GM18499 (cell line): ENCODE measurements at regions not wholly inside any gene's neighbourhood (a gene's known extent, or its start where the extent isn't known, plus 50 kb on each side); places are given as distances from the start of the nearest gene placed in this dataset.

ENCODE experiments used
- ATAC-seq: cut with Tn5 transposase; IDR thresholded peaks from one replicate; pipeline ENCODE4 v1.9.1; 2021; ENCODE audit warnings: moderate number of reproducible peaks; ENCODE audit not compliant: insufficient read depth, unreplicated experiment

DNA sequence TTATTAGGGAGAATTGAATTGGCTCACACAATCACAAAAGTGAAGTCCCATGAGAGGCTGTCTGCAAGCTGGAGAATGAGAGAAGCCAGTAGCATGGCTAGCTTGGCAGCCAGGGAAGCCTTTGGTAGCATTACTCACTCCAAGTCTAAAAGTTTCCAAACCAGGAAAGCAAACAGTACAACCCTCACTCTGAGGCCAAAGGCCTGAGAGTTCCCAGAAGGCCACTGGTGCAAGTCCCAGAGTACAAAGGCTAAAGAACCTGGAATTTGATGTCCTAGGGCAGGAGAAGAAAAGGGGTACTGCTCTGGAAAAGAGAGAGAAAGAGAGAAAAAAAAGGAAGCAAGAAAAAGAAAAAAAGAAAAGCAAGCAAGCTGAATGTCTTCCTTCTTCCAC is 318.2 kb downstream of the RND3 start:
- ATAC-seq = no peak

DNA sequence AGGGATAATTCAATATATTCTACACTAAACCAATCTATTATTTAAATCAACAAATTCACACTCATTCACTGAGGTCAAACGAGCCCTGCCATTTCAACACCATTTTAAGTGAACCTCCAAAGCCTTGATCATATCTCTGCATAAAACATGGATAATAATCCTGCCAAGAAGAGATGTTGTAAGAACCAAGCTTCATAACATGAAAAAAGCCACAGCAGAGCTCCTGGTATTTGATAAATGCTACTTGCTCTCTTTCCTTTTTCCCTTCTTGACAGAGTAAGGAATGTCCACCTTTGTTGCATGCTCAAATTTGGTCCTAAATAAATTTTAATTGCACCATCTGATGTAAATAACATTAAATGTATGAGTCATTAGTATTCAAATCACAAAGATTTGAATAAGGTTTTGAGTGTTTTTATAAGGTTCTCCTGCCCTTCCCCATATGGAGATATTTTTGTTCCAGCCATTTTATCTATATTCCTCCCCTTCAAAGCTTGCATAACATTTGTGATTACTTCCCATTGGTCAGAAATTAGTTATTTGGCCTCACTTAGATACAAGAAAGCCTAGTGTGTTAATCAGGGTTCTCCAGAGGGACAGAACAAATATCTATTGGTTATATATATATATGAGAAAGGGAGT is 318.8 kb downstream of the RND3 start:
- no peak for ATAC-seq

DNA sequence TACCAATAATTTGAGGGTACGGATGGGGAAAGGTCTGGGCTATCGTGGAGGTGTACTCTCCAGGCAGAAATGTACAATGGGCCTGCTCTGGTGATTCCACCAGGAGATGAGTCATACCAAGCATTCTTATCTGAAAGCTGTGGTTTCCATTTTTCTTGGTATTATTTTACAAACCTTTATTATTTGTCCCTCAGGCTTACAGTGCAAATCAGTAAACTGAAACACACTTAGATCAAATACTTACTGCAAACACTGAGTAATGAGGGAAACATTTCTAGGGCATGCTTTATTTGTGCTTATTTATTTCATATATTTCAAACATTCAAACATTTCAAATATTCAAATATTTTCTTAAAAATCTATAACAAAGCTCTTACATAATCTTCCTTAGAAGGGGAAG is 319.8 kb downstream of the RND3 start:
- ATAC-seq = peak; percentile 100

DNA sequence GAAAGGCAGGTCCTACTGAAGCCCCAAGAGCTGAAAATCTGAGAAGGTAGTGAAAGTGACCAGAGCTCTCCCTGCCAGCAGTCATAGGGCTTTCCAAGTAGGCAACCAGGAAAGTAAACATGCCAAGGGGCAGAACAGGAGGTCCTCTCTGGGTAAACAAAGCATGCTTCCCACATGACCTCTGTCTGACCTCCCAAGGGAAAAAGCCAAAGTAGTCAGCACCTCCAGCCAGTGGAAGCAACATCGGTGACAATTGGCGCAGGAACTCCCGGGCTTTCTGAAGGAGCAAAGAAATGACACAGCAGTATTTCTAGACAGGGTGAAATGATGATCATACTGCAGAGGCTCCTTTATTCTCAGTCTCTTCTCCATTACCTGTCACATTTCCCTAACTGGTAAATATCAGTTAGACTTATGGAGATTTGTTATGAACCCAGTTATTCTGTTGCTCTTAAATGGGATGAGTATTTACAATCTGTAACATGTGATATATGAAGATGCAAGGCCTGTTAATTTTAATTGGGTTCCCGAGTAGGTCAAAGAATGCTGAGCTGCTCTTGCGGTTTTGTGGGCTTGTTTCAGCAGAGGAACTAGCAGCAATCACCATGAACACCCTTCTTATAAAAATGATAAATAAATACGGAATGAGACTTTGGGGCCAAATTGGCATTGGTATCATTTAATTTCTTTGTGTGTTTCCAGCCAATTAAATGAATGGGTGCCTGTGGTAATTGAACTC is 321.0 kb downstream of the RND3 start:
- ATAC-seq = no peak

DNA sequence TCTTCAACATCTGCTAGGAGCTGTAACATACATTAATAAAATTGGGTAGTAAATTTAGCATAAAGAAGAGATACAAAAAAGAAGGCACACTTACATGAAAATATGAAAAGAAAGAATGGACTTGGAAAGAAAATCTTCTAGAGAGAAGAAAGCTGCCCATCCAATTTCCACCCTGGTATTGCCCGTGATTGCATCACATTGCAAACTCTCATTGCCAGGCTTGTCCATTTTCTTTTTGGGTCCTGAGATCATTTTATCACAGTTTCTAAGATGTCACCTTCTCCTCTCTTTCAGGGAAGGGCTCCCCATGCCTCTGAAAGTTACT is 321.5 kb downstream of the RND3 start:
- ATAC-seq = no peak

DNA sequence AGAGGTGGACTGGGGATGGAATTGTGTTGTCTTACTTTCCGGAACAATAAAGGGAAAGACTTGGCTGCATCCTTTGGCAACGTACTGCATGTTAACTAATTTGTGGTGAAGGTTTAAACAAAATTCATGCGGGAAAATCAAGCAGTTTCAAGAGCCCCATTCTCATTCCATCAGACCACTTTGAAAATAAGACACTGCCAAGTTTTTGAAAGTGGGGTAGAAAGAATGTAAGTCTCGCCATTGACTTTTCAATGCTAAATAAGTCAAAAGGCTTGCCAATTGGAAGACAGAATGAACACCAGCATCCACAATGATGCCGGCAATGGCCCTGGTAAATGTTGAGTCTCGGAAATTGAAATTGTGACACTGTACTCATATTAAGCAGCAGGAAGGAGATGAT is 322.0 kb downstream of the RND3 start:
- ATAC-seq = no peak

DNA sequence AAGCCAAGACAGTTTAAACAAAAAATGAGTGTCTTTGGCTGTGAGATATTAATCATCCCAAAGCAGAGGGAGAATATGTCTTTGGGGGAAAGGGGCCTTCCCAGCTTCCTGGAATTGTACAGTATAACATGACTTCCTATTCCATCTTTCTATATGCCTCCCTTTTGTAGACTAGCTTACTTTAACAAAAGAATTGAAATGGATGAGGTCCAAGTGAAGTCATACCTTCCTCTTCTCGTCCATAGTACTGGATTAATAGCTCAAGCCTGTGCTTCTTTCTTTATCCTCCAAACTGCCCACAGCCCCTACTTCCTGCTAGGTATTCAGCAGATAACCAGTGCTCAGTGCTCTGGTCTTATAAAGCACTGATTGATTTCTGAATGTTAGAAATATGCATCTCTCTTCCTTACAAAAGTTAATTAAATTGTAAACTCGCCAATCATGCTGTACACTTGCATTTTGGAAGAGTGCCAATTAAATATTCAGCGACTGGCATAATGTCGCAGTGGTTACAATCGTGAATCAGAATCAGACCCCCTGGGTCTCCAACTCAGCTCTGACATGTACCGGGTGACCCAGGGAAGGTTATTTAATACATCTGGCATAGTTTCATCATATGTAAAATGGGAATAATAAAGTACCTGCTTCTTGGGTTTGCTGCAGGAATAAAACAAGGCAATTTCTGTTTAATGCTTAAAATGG is 325.1 kb downstream of the RND3 start:
- ATAC-seq = no peak

DNA sequence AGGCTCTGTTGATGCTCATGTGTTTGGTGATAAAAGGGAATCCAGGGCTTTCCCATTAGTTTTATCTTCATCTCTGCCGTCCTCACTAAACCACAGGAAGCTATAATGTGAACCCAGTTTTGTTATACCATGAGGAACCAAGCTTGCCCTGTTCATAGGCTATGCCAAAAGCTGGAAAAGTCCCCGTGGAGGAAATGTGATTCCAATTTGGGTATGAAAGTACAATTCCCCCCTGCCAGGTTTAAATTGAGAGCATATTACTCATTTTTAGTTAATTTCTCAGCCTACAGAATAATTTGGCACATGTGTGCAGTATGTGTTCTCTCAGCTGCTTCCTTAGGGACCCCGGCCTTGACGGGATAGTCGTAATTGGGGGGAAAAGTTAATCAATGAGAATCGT is 327.4 kb downstream of the RND3 start:
- ATAC-seq = no peak

DNA sequence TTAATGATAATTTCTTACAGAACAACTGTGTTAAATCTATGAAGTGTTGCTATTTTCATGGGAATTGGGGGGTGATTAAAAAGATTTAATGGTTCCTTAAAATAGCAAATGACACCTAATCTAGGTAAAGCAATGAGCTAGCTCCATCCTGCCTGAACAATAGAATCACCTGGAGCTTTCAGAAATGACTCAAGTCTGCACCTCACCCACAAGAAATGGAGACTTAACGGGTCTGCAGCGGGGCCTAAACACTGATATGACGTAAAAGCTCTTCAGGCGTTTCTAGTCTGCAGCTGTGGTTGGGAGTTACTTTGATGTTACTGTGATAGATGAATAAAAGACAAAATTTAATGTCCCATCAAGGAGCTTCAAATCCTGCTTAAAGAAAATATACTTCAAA is 328.2 kb downstream of the RND3 start:
- no peak for ATAC-seq

DNA sequence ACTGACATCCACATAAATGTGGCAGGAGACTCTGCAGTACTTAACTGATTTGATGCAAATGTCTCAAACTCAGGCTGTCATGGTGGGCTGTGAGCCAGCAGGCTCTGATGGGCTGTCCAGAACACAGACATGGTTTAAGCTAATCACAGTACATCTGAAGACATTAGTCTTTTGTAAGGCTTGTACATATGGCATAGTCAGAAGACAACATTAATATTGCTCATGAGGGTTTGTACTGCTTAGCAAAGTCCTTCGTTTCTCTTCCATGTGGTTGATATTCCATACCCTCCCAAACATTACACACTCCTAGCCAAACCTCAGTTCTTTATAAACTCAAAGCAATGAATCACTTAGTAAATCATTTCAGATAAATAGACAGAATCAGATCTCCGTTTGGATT is 330.6 kb downstream of the RND3 start:
- no peak for ATAC-seq

DNA sequence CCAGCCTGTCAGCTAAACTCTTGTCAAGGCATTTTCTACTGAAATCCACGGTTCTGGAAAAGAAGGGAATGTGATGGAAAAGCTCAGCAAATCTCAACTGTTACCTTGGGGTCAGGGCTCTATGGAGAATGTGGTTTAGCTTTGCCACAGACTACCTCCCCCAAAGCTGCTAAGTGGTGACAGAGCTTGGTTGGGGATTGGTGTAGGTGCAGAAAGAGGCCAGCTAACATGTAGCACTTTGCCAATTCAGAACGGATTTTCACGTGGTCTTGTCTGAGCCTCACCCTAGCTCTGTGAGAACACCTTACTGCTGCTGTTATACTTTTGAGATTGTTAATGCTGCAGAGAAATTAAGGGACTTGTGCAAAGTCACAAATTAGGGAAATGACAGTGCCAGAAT is 331.1 kb downstream of the RND3 start:
- ATAC-seq = no peak

DNA sequence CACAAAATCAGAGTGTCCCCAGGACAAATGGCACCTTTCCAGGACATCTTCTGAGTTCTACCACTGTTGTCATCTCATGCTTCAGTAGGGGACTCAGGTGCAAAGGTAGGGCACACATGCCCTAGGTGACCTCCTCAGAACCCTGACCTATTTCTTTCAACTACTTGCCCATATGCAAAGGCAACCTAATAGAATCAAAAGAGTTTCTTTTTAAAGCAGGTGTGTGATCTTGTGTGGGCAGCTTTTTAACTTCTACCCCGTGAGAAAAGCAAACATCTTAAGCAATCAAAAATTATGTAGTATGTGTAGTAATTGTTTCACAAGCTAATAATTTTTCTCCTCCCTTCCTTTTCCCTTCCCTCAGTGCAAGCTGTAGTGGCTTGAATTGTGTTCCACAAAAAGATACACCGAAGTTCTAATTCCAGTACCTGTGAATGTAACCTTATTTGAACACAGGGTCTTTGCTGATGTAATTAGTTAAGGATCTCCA is 333.1 kb downstream of the RND3 start:
- ATAC-seq = no peak

DNA sequence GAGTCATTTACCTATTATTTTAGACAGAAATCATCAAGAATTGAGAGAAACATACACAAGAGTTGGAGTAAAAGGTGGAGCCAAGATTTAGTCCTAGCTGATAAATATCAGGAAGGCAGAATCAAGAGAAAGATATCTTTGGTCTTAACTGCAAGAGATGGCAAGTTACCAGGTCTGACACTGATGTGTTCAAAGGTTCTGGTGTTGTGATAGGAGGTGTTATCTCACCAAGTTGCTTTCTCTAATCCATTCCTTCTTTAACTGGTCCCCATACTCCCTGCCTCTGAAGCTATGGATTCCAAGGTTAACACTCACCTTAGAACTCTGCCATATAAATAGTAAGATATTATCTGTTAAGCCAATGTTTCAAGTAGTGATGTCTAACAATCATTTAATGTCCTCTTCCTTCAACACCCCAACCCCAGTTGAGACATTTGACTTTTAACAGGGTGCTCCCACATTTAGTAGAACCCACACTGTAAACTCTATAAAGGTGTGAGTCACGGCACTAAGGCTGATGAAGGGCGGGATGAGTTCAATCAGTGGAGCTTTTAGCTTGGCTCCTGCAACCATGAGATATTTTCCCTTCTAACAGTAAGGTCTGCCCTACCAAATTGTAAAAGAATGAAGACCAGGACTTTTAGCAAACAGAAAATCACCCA is 333.7 kb downstream of the RND3 start:
- no peak for ATAC-seq

DNA sequence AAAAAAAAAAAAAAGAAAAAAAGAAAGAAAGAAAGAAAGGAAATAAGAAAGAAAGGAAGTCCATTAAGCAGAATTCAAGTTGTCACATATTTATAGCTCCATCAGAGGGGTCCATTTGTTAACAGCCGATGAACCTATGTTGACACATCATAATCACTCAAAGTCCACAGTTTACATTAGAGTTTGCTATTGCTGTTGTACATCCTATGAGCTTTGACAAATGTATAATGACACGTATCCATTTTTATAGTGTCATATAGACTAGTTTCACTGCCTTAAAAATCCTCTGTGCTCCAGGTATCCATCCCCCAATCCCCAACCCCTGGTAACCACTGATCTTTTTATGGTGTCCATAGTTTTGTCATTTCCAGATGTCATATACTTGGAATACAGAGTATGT is 335.2 kb downstream of the RND3 start:
- no peak for ATAC-seq

DNA sequence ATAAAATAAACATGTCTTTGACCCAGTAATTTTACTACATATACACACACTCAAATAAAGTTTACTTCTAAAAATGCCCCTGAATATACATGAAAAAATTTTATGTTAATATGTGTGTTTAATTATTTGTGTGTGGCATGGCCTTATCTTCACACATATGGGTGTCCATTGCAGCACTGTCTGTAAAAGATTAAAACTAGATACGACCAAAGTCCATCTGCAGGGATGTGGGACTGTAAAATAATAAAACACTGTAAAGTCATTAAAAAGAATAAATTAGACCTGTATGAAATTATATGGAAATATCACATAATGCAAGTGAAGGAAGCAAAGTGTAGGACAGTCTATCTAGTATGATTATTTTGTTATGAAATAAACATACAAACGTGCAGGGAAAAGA is 337.3 kb downstream of the RND3 start:
- ATAC-seq = no peak

DNA sequence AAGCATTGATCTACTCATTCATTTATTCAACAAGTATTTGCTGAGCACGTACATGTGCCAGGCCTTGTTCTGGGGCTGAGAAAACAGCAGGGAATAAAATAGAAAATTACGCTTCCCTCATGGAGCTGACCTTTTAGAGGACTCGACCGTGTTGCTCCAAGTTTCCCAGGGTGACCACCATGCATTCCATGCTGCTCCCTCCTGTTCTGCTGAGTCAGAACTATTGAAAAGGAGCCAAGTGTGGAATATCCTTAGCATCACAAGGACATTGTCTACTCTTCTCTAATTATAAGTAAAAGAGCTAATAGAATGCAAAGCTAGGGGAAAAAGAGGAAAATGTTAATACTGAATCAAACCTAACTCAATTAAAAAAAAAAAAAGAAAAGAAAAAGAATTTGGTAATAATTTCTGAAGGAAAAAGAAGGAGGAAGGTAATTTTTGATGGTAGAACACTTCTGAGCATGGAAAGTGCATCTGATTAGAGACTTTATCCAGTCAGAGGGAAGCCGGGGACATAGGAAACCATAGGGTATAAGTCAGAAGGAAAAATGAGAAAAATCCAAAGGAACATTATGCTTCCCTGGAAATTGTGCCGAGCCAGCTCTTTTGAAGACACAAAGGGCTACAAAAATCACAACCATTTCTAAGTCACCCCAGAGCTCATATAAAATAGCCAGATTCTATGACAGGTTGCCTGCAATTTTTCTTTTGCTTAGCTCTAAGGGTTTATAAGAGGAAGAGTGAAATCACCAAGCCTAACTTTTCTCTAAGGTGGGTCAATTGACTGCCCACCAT is 339.4 kb downstream of the RND3 start:
- ATAC-seq = no peak

DNA sequence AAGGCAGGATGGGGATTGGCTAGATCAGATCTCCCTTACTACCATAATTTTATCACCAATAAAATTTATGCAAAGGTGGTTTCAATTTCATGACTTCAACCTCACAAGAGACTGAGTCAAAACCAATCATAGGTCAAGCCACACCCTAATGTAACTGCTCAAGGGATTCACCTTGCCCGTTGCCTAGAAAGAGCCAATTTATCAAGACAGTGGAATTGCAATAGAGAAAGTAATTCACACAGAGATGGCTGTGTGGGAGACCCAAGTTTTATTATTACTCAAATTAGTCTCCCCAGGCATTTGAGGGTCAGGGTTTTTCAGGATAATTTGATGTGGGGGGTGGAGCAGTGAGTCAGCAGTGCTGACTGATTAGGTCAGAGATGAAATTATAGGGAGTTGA is 340.6 kb downstream of the RND3 start:
- no peak for ATAC-seq

DNA sequence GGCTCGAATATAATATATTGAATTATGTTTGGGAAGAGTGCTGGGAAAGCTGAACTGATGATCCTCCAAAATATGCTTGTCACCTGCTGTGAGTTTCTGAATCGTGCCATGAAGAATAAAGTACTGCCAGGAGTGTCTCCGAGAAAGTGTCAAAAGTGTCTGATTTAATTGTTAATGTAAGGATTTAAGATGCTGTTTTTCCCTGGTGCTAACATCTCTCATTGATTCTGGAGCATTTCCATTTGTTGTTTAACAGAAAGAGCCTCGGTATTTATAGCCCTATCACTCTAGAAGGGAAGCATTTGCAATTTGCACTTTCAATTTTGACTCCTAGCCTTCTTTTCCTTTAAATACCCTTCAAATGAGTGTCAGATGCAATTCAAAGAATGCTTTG is 342.2 kb downstream of the RND3 start:
- no peak for ATAC-seq

DNA sequence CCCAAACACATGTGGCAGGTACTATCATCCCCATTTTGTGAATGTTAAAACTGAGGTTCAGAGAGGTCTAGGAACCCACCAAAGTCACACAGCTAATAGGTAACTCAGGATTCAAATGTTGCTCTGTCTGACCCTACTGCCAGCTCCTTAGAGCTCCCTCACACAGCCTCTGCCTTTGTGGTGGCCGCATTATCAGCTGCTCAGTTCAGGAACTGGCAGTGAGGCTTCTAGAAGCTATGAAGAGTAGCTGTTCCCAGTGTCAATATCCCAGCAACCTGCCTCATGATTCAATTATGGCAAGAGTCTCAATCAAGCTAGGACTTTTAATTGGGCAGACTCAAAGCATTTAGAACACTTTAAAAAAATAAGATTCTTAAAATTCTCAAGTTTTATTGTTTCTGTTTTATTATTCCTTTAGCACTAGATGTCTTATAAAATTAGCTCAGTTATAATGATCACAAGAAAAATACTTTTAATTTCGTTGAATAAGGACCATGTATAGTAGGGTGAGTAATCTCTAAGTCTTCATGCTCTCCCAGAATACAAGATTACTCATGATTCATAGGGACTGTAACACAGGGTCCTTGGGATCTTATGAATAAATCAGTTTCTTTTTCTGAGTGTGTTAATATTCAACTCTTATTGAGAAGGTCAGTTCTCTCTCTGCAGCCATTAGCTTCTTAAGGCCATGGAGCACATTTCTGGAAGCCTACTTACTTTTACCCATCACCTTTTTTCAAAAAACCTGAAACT is 342.7 kb downstream of the RND3 start:
- ATAC-seq = no peak

DNA sequence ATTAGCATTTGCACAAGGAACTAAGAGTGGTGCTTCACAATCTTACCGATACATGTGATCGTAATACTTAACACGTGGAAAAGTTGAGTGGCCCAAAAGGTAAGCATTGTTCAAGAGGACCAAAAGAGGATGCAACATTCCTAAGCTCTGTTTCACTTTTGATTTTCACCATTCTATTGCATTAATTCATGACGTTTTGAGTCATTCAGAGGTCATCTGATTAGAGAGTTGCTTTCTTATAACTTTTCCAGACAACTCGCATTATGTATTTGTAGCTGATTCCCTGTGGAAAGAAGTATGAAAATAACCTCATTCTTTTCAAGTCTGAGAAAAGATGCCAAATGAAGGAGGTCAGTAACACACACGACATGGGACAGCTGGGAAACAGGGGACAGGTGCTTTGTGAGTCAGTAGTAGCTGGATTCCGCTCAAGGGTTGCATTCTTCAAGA is 344.4 kb downstream of the RND3 start:
- ATAC-seq = no peak
